ENCODE measurements at regions not wholly inside any gene's neighbourhood (a gene's known extent, or its start where the extent isn't known, plus 50 kb on each side); places are given as distances from the start of the nearest gene placed in this dataset.

DNA sequence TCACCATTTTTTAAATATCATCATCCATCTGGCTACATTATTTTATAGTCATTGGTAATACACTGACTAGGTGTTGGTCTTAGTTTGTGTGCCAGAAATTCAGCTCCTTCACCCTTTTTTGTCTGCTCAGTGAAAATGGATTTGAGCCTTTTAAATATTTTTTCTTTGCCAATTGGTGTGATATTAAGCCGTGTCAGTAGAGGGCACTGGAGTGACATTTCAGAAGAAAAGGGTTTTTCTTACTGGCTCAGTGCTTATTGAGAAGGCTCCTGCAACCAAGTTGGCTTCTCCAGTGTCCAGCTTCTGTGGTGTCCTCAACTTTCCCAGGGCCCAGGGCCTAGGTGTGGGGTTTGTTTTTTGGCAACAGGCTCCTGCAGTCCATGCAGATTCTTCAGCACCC is 546.6 kb downstream of the DACH1 start:
- intact Hi-C loops (cut with micrococcal nuclease; ENCODE audit: unreplicated experiment): loop anchor here (5.0 to 10.0 kb wide), 3 partner anchors 154 to 657 kb away; no protein-coding TSS in a partner anchor
- CTCF ChIA-PET: interaction anchor here (0.9 kb wide), 1 partner anchor 559 kb away, joined by 3 read pairs; no protein-coding TSS in a partner anchor
- no peaks in the 10 kb centered on the region for H3K4me1 Mint-ChIP-seq (ENCODE audit: low read depth, unreplicated experiment)

DNA sequence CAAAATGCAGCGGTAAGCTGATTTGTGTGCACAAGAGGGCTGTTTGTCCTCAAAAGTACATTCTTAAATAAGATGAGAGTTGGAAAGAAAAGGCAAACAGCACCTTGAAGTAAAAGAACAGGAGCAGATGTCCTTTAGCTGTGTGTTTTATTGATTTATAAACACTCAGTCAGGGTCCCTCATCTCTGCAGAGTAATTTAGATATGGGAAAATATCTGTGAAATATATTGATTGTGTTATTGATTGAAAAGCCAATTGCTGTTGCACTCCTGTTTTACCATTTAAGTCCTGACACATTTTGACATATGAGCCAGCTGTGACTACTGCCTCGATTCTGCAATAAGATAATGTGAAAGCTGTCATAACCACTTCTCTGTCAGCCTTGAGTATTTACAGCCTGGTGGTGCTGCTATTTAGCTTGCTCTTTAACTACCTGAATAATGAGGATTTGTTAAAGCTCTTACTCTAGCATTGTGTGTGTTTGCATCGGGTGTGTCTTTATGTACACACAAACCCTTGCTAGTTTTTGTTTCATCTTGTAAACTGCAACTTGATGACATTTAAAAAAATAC is 550.1 kb downstream of the DACH1 start:
- CTCF ChIA-PET: interaction anchor here (0.5 to 0.6 kb wide), 2 partner anchors 62 to 186 kb away, joined by 3 to 7 read pairs; no protein-coding TSS in a partner anchor
- intact Hi-C loops (cut with micrococcal nuclease; ENCODE audit: unreplicated experiment): no loop called here
- TF ChIP-seq, protein P1, sequence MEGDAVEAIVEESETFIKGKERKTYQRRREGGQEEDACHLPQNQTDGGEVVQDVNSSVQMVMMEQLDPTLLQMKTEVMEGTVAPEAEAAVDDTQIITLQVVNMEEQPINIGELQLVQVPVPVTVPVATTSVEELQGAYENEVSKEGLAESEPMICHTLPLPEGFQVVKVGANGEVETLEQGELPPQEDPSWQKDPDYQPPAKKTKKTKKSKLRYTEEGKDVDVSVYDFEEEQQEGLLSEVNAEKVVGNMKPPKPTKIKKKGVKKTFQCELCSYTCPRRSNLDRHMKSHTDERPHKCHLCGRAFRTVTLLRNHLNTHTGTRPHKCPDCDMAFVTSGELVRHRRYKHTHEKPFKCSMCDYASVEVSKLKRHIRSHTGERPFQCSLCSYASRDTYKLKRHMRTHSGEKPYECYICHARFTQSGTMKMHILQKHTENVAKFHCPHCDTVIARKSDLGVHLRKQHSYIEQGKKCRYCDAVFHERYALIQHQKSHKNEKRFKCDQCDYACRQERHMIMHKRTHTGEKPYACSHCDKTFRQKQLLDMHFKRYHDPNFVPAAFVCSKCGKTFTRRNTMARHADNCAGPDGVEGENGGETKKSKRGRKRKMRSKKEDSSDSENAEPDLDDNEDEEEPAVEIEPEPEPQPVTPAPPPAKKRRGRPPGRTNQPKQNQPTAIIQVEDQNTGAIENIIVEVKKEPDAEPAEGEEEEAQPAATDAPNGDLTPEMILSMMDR (IDR thresholded peaks at IDR 0.05; ENCODE audit: unreplicated experiment): no peak
- peaks cover 3% of the 10 kb centered on the region for H3K9me3 Mint-ChIP-seq (ENCODE audit: low read depth, unreplicated experiment)
- H3K27me3 Mint-ChIP-seq (ENCODE audit: unreplicated experiment): no peaks in the 10 kb centered on the region
- no peak for DNase-seq
- peaks cover 7% of the 10 kb centered on the region for H3K4me1 Mint-ChIP-seq (ENCODE audit: low read depth, unreplicated experiment)
- no TSS peak for BruUV-seq (replicated peaks)
- H3K36me3 Mint-ChIP-seq (ENCODE audit: insufficient read depth, unreplicated experiment): no peaks in the 10 kb centered on the region
- H3K27ac Mint-ChIP-seq (ENCODE audit: unreplicated experiment): no peak overlapping the region
- no peak overlapping the region for H3K4me3 Mint-ChIP-seq (ENCODE audit: low read depth, unreplicated experiment)

More for the DNA sequence above, 546.6 kb downstream of the DACH1 start:
- no TSS peak for BruUV-seq (replicated peaks)
- no peaks in the 10 kb centered on the region for H3K27me3 Mint-ChIP-seq (ENCODE audit: unreplicated experiment)
- no peaks in the 10 kb centered on the region for H3K36me3 Mint-ChIP-seq (ENCODE audit: insufficient read depth, unreplicated experiment)
- peaks cover 3% of the 10 kb centered on the region for H3K9me3 Mint-ChIP-seq (ENCODE audit: low read depth, unreplicated experiment)
- TF ChIP-seq, protein P1 (IDR thresholded peaks at IDR 0.05; ENCODE audit: unreplicated experiment): no peak
- H3K27ac Mint-ChIP-seq (ENCODE audit: unreplicated experiment): no peak overlapping the region
- peak; percentile 3 for DNase-seq
- no peak overlapping the region for H3K4me3 Mint-ChIP-seq (ENCODE audit: low read depth, unreplicated experiment)

DNA sequence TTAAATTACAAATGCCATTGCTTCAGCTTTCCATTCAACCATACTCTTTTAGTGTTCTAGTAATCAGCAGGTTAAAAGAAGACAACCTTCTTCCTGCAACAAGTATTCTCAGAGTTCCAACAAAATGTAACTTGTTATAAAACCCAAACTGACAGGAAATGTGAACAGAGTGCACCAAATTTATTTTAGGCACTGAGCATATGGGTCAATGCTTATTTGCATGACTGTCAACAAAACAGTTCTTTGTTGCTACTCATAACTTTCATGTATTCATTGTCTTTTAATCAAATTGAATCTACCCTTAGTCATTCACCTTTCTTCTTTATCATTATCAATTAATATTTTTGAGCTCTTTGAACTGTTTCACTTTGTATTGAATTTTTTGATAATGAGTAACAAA is 554.1 kb downstream of the DACH1 start:
- DNase-seq: no peak
- intact Hi-C loops (cut with micrococcal nuclease; ENCODE audit: unreplicated experiment): no loop called here
- no peaks in the 10 kb centered on the region for H3K27me3 Mint-ChIP-seq (ENCODE audit: unreplicated experiment)
- H3K27ac Mint-ChIP-seq (ENCODE audit: unreplicated experiment): no peak overlapping the region
- TF ChIP-seq, protein P1 (IDR thresholded peaks at IDR 0.05; ENCODE audit: unreplicated experiment): no peak
- CTCF ChIA-PET: no interaction called here
- H3K9me3 Mint-ChIP-seq (ENCODE audit: low read depth, unreplicated experiment): no peaks in the 10 kb centered on the region
- no TSS peak for BruUV-seq (replicated peaks)
- no peak overlapping the region for H3K4me3 Mint-ChIP-seq (ENCODE audit: low read depth, unreplicated experiment)
- H3K36me3 Mint-ChIP-seq (ENCODE audit: insufficient read depth, unreplicated experiment): no peaks in the 10 kb centered on the region
- peaks cover 7% of the 10 kb centered on the region for H3K4me1 Mint-ChIP-seq (ENCODE audit: low read depth, unreplicated experiment)

DNA sequence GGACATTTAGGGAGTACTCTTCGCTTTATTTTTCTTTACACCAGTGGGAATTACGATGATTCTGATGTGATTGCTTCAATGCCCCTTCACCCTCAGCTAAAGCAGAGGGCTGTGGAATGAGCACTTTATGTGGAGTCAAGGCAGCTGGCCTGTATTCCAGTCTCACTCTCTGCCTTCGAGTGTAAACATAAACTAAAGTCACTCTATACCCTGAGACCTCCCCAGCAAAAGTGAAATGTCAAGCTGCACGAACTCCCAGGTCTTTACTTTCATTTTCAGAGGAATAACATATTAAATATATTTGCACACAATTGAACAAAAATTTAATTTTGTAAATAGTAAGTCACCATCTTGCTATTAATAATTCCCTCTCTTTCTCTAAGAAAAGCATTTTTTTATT is 557.1 kb downstream of the DACH1 start:
- DNase-seq: no peak
- no TSS peak for BruUV-seq (replicated peaks)
- no peak overlapping the region for H3K27ac Mint-ChIP-seq (ENCODE audit: unreplicated experiment)
- H3K4me3 Mint-ChIP-seq (ENCODE audit: low read depth, unreplicated experiment): no peak overlapping the region
- CTCF ChIA-PET: no interaction called here
- H3K9me3 Mint-ChIP-seq (ENCODE audit: low read depth, unreplicated experiment): no peaks in the 10 kb centered on the region
- peaks cover 7% of the 10 kb centered on the region for H3K4me1 Mint-ChIP-seq (ENCODE audit: low read depth, unreplicated experiment)
- no peaks in the 10 kb centered on the region for H3K36me3 Mint-ChIP-seq (ENCODE audit: insufficient read depth, unreplicated experiment)
- TF ChIP-seq, protein P1 (IDR thresholded peaks at IDR 0.05; ENCODE audit: unreplicated experiment): no peak
- no peaks in the 10 kb centered on the region for H3K27me3 Mint-ChIP-seq (ENCODE audit: unreplicated experiment)
- intact Hi-C loops (cut with micrococcal nuclease; ENCODE audit: unreplicated experiment): loop anchor here (5.0 to 10.0 kb wide), 3 partner anchors 567 to 1255 kb away; no protein-coding TSS in a partner anchor

Data from Calu3 (cell line).